HK-2 (cell line): ENCODE measurements at regions not wholly inside any gene's neighbourhood (a gene's known extent, or its start where the extent isn't known, plus 50 kb on each side); places are given as distances from the start of the nearest gene placed in this dataset.

Source experiments
- DNase-seq: peaks from one replicate; pipeline ENCODE4 v3.0.0-alpha.2; 2018; ENCODE audit not compliant: unreplicated experiment

DNA sequence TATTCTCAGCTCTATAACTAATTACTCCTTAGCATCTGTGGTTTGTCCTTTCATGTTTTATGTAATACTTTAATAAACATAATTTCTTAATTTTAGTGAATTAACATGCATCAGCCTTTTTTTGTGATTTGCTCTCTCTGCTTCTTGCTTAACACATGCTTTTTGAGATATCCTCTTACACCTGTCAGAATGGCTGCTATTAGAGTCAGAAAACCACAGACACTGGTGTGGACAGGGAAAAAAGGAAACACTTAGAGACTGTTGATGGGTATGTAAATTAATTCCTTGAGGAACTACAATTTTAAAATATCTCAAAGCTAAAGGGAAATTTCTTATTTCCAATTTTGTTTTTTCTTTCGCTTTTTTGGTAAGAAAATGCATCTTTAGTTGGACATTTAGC is 549.0 kb downstream of the ZNF804A start:
- DNase-seq: no peak

DNA sequence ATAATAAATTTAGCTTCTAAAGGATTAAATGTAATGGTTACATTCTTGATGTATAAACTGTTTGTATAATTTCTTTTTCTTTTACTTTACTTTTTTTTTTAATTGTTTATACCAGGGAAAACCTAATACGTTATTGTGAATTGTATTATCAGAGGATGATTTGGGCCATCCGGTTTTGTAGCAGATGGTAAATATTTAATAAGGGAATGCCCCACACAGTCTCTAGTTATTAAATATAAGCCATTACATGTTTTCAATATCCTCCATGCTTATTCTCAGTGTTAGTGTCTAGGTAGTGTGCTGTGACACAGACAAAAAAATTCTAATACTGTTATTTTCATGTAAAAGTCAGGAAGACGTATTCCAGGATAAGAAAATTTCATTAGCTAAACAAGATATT is 553.9 kb downstream of the ZNF804A start:
- DNase-seq: no peak

GRCh38 chr2:185161701-185162100 is 563.4 kb downstream of the ZNF804A start:
- DNase-seq: no peak

DNA sequence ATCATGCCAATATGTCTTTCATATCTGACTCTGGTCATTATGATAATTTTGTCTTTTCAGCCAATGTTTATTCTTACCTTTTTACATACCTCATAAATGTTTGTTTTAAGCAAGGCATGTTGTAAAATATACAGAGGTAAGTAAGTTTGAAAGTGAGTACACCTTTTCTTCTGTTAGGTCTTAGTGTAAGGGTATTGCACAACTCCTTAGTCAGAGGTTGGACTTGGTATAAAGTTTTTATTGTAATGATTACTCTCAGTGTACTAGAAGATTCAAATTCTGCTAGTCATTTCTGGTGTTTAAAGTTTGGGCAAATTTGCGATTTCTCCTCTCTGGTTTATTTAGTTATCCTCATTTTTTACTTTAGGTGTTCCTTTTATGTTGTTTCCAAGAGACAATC is 564.3 kb upstream of the FSIP2 start:
- no peak for DNase-seq

GRCh38 chr2:185179743-185180142 is 558.9 kb upstream of the FSIP2 start:
- no peak for DNase-seq

DNA sequence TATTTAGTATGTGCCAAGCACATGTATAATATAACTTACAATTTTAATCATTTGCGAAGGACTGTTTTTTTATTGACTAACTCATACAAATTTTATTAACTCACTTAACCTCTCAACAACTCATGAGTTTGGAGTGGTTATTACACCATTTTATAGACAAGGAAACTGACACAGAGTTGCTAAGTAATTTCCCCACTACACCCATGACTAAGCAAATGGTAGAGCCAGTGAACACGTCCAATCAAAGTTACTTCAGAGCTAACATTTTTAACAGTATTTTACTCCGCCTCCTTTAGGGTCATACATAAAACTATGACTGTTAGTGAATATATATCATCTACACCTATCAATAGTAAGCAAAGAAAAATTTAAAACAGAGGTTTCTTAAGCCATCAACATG is 556.7 kb upstream of the FSIP2 start:
- no peak for DNase-seq

DNA sequence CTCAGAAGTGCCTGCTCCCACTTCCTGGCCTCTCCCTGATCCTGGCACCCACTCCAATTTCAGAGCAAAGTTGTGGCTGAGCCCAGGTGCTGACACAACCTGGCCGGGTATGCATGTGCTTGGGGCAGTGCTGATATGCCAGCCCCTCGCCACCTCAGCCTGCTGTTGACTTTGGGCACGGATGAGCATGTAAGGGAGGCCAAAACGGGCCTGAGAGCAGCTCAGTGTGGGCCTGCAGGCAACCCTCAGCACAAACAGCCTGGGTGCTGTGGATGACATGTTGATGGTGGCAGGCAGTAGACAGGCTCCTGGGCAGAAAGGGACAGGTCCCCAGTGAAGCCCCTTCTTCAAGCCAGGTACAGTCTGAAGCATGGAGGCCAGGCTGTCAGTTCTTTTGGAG is 553.6 kb upstream of the FSIP2 start:
- no peak for DNase-seq

DNA sequence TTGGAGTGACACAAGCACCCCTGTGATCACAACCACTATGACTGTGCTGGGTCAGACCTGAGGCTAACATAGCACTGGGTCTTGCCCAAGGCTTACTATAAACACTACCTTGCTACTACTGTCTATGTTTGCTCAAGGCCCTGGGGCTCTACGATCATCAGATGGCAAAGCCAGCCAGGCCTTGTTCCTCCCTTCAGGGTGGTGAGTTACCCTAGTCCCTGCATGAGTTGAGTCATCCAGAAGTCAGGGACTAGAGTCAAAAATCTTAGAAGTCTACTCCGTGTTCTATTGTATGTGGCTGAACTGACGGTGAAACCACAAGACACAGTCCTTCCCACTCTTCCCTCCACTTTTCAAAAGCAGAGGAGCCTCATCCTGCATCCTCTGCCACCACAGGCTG is 551.2 kb upstream of the FSIP2 start:
- no peak for DNase-seq

- DNase-seq: peak; percentile 22
These were observed 549.9 kb upstream of the FSIP2 start for GRCh38 chr2:185188656-185189055.

GRCh38 chr2:185201063-185201462 is 537.5 kb upstream of the FSIP2 start:
- DNase-seq: no peak

DNA sequence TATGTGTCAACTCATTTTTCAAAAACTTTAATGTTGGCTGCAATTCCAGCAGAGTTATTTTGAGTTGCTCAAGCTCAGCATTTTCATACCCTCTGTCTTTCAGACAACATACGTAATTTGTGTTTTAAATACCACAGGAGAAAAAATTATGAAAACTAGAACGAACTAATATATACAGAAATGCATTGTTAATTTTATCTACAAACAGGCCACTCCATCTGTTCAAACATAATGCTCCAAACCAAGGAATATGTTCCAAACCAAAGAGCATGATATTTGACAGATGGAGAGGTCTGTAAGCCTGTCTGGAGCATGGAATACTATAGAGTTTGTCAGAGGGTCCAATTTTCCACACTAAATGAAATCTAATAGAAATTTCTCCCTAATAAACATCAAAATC is 536.2 kb upstream of the FSIP2 start:
- DNase-seq: no peak

DNA sequence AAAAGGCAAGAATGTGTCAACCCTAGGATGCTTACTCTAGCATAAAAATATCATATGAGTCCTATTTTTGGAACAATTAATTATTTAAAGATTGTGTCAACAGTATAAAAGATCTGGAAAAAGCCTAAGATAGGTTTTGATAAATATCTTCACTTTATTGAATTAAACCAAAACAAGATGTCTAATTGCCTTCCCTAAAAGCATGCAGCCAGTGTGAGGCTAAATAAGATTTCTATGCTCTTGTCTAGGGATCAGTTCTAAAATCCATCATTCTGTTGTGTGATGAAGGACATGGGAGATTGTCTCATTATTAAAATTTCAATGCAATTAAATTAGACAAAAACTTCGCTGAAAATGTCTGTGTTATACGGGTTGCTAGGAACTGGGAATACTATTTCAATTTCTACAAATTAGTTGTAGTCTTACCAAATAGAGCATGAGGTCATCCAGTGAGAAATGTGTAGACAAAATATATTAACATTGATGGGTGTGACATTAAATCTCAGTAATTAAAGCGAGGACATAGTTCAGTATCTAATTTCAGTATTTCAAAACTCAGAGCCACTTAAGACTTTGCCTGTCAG is 535.6 kb upstream of the FSIP2 start:
- DNase-seq: no peak

DNA sequence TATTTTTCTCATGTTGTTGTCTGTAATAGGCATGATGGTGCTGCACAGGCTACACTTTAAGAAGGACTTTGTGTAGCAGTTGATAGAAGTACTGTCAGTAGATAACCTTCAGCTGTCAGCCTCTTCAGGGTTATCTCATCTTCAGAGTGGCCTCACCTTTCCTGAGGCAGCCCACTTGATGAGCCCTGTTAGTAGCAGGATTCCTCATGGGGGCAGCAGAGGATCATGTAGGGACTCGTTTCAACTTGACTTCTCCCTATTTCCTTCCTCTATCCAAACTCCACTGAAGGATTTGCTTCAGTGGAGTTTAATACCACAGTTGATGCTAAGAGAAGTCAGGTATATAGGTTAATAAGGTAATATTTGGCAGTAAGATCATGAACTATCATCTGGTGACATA is 530.3 kb upstream of the FSIP2 start:
- DNase-seq: peak; percentile 38

DNA sequence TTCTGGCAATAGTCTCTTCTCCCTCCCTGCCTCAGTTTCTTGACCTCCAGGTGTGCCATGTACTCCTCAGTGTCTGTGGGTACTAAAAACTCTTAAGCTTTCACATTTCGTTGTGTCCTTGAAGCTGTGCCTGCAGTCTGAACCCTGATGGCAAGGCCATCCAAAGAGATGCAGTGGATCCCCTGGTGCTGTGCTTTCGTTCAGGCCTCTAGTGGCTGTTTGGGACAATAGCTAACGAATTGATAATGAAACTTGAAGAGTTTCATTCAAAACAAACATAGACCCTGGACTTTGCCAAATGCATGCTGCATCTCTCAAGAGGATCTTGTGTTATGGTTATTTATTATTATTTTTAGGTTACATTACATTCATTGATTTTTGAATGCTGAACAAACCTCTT is 523.1 kb upstream of the FSIP2 start:
- DNase-seq: no peak

DNA sequence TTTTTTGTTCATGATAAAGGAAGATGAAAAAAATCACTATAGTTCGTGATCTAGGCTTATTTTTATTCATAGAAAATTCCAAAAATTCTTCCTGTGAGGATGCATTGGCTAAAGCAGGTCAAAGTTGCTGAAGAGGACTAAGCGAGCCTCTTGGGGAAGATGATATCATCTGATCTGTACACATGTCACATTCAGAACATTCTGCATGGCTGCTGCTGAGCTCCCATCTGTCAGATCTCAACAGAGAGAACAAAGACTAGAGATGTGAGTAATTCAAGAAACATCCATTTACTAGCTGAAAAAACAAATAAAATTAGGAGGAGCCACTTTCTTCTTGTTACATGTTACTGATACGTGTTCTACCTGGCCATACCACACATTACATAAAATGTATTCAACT is 518.6 kb upstream of the FSIP2 start:
- DNase-seq: no peak

- no peak for DNase-seq
These were observed 516.3 kb upstream of the FSIP2 start for GRCh38 chr2:185222311-185222710.

DNA sequence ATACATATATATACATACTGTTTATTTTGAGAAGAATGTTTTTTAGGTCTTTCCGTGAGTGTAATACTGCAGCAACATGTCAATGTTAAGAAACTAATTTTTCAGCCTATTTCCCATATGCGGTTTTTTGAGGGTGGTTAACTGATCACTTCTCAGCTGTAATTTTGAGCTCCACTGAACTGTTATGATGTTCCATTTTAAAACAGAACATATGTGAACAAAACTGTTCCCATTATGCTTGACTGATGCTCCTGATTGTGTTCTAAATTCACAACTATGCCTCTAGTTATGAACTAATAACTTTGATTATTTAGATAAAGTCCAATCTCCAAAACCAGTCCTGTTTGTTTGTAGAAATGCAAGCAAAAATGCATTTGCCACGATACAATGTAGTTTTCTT is 511.2 kb upstream of the FSIP2 start:
- DNase-seq: no peak

GRCh38 chr2:185239491-185239890 is 499.1 kb upstream of the FSIP2 start:
- DNase-seq: no peak

GRCh38 chr2:185240796-185241195 is 497.8 kb upstream of the FSIP2 start:
- no peak for DNase-seq

DNA sequence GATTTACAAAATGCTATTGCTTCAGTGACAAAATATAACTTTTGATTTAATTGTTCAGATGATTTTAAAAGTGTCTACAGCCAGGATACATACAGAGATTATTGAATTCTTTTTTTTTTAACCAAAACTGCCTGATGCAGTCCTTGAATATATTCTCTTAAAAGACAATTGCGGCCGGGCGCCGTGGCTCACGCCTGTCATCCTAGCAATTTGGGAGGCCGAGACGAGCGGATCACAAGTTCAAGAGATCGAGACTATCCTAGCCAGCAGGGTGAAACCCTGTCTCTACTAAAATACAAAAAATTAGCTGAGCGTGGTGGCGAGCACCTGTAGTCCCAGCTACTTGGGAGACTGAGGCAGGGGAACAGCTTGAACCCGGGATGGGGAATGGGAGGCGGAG is 497.0 kb upstream of the FSIP2 start:
- no peak for DNase-seq

DNA sequence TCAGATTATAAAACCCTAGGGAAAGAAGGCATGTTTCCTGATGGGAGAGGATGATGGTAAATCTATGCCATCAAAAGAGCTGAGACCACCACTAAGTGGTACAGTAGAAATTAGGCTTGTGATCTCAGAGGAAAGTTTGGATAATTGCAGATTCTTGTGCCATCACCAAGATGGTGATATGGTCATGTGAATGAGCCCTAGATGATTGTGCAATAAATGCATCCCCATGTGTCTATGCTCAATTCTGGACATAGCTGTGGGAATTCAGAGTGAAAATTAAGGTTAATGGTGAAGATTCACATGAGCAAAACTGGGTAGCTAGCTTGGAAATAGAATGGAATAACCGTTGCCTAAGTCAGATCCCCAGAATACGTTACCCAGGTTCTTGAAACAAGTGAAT is 496.1 kb upstream of the FSIP2 start:
- no peak for DNase-seq

DNA sequence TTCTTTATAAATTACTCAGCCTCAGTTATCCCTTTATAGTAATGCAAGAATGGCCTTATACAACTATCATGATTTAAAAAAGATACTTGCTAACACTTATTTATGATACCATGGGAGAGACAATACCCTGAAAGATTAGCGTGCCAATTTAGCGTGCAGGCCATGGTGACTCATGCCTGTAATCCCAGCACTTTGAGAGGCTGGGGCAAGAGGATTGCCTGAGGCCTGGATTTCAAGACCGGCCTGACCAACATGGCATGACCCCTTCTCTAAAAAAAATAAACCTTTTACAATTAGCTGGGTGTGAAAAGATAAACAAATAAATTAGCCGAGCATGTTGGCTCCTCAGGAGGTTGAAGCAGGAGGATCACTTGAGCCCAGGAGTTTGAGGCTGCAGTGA is 493.4 kb upstream of the FSIP2 start:
- DNase-seq: no peak

- DNase-seq: no peak
These were observed 492.8 kb upstream of the FSIP2 start for GRCh38 chr2:185245806-185246205.

DNA sequence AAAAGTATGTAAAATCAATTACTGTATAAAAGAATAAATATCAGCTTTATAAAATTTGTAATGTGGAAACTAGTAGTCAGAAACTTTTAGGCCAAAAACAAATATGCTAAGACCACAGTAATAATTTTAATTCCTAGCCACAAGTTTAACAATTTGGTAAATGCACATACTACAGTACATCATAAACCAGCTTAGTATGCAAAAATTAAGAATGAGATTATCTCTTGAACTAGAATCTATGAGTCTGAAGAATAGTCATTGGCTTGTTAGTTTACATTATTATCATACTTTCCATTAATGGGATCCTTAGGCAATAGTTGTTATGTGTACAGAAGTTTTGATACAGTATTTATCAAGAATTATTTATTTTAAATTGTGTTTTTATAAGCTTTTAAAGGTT is 491.9 kb upstream of the FSIP2 start:
- DNase-seq: no peak

GRCh38 chr2:185255566-185255965 is 483.0 kb upstream of the FSIP2 start:
- no peak for DNase-seq
